ENCODE measurements at regions not wholly inside any gene's neighbourhood (a gene's known extent, or its start where the extent isn't known, plus 50 kb on each side); places are given as distances from the start of the nearest gene placed in this dataset.

DNA sequence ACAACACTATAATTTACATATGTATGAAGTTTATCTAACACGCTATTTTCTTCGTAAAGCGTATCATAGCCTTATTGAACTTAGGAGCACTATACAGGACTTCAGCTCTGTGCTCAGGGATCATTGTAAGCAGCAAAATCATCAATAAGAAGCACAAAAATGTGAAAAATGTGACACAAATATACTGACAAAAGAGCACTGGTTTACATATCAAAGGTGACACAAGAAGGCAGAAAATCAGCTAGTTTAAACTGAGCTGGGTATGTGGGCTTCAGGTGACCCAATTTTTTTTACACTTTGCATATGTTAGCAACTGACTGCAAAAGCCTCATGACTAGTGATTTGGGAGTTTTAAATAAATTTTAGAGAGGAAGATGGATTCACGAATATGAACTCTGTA lies 215.2 kb upstream of the CHORDC1 start:
- TF ChIP-seq, protein P1, sequence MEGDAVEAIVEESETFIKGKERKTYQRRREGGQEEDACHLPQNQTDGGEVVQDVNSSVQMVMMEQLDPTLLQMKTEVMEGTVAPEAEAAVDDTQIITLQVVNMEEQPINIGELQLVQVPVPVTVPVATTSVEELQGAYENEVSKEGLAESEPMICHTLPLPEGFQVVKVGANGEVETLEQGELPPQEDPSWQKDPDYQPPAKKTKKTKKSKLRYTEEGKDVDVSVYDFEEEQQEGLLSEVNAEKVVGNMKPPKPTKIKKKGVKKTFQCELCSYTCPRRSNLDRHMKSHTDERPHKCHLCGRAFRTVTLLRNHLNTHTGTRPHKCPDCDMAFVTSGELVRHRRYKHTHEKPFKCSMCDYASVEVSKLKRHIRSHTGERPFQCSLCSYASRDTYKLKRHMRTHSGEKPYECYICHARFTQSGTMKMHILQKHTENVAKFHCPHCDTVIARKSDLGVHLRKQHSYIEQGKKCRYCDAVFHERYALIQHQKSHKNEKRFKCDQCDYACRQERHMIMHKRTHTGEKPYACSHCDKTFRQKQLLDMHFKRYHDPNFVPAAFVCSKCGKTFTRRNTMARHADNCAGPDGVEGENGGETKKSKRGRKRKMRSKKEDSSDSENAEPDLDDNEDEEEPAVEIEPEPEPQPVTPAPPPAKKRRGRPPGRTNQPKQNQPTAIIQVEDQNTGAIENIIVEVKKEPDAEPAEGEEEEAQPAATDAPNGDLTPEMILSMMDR (IDR thresholded peaks at IDR 0.05 in 4 of 5, conservative IDR thresholded peaks at IDR 0.05 in 1 of 5), result no peak
- TF ChIP-seq POLR2A (IDR thresholded peaks at IDR 0.05), result no peak
